ENCODE measurements at regions not wholly inside any gene's neighbourhood (a gene's known extent, or its start where the extent isn't known, plus 50 kb on each side); places are given as distances from the start of the nearest gene placed in this dataset.
A peak's percentile ranks its signal among the peaks of the same experiment; 100 is the strongest.
"Not testable (repeated sequence)": the region's sequence is repeated elsewhere in the genome, so short reads cannot be mapped to it uniquely, and the experiment has no call there.

GRCh38 chrX:45517090-45517973 lies 316.7 kb upstream of the DIPK2B start:
- TF ChIP-seq CTCF (IDR thresholded peaks at IDR 0.05; ENCODE audit: borderline replicate concordance, insufficient read depth, low read depth, low read length), result no peak
- H3K4me3 ChIP-seq (ENCODE audit: low read depth, low read length), result no peak overlapping the region

- H3K4me3 ChIP-seq (ENCODE audit: low read depth, low read length), result no peak overlapping the region
- peak; percentile 43; the same call in 1 of the 2 replicates for TF ChIP-seq CTCF (IDR thresholded peaks at IDR 0.05; ENCODE audit: borderline replicate concordance, insufficient read depth, low read depth, low read length)
Observed at GRCh38 chrX:45515262-45516215, 314.9 kb upstream of the DIPK2B start.

- no peak overlapping the region for H3K4me3 ChIP-seq (ENCODE audit: low read depth, low read length)
- TF ChIP-seq CTCF (IDR thresholded peaks at IDR 0.05; ENCODE audit: borderline replicate concordance, insufficient read depth, low read depth, low read length), result no peak
Observed at GRCh38 chrX:45513042-45513441, 312.4 kb upstream of the DIPK2B start.

- TF ChIP-seq CTCF (IDR thresholded peaks at IDR 0.05; ENCODE audit: borderline replicate concordance, insufficient read depth, low read depth, low read length), result no peak
- no peak overlapping the region for H3K4me3 ChIP-seq (ENCODE audit: low read depth, low read length)
Observed at GRCh38 chrX:45508454-45508853, 307.8 kb upstream of the DIPK2B start.

- no peak overlapping the region for H3K4me3 ChIP-seq (ENCODE audit: low read depth, low read length)
- TF ChIP-seq CTCF (IDR thresholded peaks at IDR 0.05; ENCODE audit: borderline replicate concordance, insufficient read depth, low read depth, low read length), result no peak
Observed at GRCh38 chrX:45506149-45506730, 305.6 kb upstream of the DIPK2B start.

- no peak overlapping the region for H3K4me3 ChIP-seq (ENCODE audit: low read depth, low read length)
- no peak for TF ChIP-seq CTCF (IDR thresholded peaks at IDR 0.05; ENCODE audit: borderline replicate concordance, insufficient read depth, low read depth, low read length)
Observed at GRCh38 chrX:45505214-45505613, 304.5 kb upstream of the DIPK2B start.

- H3K4me3 ChIP-seq (ENCODE audit: low read depth, low read length), result not testable (repeated sequence)
Observed at GRCh38 chrX:45503787-45504362, 303.2 kb upstream of the DIPK2B start.
